ENCODE measurements at regions not wholly inside any gene's neighbourhood (a gene's known extent, or its start where the extent isn't known, plus 50 kb on each side); places are given as distances from the start of the nearest gene placed in this dataset.
"Not testable (repeated sequence)": the region's sequence is repeated elsewhere in the genome, so short reads cannot be mapped to it uniquely, and the experiment has no call there.

DNA sequence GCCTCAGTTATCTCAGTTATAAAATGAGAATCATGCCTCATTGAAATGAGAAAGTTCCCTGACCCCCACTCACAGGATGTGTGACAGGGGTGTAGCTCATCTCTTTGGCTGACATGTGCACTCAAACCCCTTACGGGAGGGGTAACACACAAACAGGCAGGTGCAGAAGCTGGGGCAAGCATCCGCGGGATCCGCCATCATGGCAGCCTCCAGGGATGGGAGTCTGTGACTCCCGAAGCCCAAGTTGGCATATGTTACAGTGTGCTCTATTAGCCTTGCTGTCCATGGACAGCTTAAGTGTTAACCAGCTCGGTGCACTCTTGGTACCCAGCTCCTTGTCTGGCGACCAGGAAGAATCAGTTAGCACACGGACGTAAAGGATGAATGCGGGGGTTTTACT is 822.7 kb upstream of the SEMA6D start:
- DNase-seq = no peak

GRCh38 chr15:46897266-46897665 is 820.0 kb upstream of the SEMA6D start:
- DNase-seq = no peak

DNA sequence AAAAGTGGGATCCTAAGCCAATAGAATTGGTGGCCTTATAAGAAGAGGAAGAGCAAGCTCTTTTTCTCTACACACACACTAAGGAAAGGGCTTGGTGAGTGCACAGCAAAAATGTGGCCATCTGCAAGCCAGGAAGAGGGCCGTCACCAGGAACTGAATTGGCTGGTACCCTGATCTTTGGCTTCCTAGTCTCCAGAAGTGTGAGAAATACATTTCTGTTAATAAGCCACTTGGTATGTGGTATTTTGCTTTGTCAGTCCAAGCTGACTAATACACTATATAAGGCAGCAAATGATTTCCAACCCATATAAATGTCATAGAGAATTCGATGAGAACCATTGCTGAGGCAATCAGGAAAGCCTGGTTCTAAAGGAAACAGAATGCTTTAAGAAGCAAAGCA is 816.3 kb upstream of the SEMA6D start:
- no peak for DNase-seq

DNA sequence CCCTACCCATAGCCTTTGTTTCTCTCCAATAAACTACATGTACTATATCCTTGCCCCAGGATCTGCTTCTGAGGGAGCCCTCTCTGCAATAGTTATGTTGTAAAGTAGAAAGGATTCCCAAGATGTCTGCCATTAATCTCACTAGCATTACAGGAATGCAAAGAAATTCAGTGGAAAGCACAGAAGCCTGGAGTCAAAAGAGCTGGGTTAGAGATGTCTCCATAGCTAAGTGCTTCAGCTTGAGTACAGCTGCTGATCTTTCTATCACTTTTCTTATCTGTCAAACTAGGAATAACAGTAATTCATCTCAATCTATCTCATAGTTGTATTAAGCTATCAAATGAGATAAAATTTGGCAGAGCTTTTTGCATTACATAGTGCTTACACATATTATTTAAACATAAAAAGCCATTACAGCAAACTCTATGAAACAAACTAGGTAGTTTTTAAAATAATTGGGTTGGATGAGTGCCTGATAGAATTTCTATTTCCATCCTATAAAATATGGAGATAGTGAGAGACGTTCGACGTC is 799.5 kb upstream of the SEMA6D start:
- DNase-seq = no peak

DNA sequence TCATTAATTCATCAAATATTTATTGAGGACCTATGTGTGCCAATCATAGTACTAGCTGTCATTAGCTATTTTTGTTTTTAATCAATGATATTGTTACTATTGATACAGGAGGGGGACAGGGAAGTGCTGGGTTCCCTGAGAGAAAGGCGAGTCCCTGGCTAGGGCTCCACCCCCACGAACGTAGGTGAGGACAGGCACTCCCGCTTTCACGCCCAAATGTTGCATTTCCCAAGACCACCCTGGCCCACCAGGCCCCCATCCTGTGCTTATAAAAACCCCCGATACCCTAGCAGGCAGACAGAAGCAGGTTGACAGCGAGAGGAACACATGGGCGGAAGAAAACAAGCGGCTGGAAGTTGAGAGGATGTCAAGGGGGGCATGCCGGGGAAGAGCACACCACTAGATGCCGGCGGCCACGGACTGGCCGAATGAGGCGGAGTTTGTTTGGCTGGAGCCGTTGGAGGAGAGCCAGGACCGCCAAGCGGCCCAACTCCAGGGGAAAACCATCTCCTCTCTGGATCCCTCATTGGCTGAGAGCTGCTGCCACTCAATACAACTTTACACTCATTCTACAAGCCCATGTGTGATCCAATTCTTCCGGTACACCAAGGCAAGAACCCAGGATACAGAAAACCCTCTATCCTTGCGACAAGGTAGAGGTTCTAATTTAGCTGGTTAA is 798.7 kb upstream of the SEMA6D start:
- DNase-seq = no peak

DNA sequence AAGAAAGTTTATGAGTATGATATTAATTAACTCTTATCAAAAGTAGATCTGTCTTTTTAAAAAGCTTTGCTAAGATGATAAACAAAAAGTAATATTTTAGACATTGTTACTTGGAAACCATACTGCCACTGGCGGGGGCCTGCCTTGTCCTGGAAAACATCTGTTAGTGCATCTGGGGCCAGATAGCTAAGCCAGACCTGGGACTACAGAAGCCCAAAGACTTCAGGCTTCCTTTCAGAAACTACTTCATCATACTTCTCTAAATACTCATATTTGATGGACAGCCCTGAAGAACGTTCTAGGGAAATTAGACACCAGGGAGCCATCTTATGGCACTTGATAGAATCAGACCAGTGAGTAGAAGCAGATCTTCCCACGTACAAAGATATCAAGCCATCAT is 795.4 kb upstream of the SEMA6D start:
- DNase-seq = no peak

- no peak for DNase-seq
Measured at GRCh38 chr15:46930426-46930825, 786.9 kb upstream of the SEMA6D start.

DNA sequence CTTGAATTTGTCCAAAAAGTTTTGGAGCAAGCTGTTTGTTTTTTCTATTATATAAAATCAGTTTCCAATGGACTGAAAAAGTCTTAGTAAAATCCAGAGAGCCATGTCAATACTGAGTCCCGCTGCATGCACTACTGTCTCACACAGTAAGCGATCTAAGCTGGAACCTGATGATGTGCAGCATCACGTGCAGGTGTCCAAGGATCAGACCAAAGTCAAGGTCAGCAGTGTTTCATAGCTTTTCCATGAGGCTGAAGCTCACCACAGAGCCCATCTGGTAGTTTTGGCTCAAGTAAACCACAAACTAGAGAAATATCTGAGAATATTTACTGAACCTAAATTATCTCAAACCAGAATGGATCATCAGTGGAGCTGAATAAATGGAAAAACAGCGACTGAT is 784.0 kb upstream of the SEMA6D start:
- DNase-seq = no peak

- DNase-seq = no peak
Measured at GRCh38 chr15:46934851-46935250, 782.5 kb upstream of the SEMA6D start.

- no peak for DNase-seq
Measured at GRCh38 chr15:46938169-46938568, 779.1 kb upstream of the SEMA6D start.

DNA sequence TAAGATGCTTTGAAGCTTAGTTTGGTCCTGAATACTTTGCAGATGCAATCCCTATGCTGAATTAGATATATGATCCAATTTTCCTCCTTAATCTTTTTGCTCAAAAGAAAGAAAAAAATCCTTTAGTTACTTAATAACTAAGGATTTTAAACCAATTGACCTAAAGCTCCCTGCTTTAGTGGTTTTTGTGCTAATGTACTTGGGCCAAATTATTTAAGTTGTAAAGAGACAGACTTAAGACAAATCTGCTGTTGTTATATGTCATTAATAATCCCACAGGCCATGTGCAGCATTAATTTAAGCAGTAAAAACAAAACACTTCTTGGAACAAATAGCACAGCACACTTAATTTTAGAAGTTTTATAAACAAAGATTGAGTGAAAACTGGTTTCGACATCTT is 776.1 kb upstream of the SEMA6D start:
- no peak for DNase-seq

GRCh38 chr15:46946953-46947352 is 770.4 kb upstream of the SEMA6D start:
- no peak for DNase-seq

DNA sequence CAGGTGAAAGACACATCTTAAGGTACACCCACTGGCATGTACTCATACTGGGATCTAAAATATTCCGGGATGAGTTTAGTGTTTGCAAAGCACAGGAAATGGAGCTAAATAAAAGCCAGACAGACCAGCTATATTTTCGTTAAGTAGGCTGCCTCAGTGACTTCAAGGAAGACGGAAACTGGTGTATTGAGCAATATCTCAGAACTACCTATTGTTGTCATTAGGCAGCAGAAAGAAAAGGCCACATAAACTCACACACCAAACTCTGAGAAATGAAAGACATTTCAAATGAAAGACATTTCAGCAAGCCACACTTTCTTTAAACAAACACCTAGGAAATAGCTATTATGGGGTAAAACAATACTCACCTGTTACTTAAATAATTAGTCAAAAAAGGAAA is 761.7 kb upstream of the SEMA6D start:
- no peak for DNase-seq

DNA sequence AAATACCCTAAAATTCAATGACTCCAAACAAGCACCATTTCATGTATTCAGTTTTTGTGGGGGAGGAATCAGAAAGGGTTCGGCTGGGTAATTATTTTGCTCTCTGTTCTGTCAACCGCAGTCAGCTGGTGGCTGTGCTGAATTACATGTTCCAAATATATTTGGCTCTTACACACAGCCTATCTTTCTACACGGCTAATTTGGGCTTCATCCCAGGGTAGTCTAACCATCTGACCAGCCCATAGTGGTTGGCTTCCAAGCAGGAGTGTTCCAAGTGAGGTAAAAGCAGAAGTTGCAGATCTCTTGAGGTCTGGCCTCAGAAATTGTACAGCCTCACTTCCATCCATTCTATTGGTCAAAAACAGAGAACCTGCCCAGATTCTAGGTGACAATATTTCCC is 760.8 kb upstream of the SEMA6D start:
- DNase-seq = no peak

GRCh38 chr15:46956881-46957280 is 760.4 kb upstream of the SEMA6D start:
- DNase-seq = no peak

DNA sequence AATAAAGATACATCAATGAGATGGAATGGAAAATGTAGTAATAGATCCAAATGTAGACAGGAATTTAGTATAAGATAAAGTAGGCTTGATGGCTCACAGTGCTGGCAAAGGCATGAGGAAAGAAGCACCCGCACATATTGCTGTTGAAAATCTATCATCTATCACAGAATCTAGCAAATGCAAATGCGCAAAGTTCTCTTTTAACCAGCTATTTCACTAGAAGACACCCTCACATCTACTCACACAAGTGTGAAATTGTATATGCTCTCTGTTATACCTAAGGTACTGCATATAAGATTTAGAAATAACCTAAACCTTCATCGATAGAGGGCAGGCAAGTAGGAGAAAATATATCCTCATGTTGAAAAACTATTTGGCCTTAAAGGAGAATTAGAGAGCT is 756.7 kb upstream of the SEMA6D start:
- DNase-seq = no peak

DNA sequence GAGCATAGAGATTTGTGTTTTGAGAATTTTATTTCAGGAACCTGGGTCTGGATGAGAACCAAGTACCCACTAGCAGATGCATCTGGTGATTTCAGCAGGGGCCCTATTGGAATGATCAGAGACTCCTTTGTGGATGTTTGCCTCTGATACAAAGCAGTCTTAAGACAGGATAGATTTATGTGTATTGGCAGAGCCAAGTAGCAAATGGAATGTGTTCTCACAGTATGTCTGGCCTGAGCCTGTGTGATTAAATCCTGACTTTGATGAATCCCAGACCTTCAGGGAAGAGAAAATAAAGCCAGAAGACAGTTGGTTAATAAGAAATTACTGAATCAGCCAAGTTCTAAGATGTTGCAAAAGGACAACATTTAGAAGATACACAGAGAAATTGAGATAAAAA is 755.5 kb upstream of the SEMA6D start:
- no peak for DNase-seq

DNA sequence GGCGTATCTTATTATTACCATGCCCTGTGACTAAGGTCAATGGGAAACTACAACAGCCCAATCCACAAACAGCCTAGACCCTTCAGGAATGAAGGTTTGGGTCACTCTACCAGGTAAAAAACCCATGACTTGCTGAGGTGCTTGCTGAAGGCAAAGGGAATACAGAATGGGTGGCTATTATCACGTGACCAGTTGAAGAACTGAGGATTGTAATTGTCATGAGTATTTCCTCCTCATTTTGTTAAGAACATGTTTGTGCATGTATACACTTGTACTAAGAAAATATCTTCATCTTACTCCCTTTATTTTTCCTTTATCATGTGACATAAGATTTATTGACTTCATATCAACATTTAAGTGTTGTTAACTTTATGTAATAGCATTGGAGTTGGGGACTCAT is 729.2 kb upstream of the SEMA6D start:
- not testable (repeated sequence) for DNase-seq

DNA sequence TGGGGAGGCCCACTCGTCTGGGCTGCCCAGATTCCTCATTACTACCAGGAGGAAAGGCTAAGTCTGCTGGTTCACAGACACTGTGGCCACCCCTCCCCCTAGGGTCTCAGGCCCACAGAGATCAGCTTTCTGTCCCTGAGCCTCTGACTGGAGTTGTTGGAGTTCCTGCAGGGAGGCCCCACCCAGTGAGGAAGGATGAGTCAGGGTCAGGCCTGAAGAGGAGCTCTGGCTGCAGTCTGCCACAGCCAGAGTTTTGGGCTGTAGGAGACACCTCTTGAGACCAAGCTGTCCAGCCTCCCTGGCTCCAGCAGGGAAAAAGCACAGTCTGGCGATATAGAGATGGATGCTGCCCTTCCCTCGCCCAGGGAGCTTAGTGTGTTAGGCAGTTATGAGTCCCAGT is 720.9 kb upstream of the SEMA6D start:
- DNase-seq = no peak

DNA sequence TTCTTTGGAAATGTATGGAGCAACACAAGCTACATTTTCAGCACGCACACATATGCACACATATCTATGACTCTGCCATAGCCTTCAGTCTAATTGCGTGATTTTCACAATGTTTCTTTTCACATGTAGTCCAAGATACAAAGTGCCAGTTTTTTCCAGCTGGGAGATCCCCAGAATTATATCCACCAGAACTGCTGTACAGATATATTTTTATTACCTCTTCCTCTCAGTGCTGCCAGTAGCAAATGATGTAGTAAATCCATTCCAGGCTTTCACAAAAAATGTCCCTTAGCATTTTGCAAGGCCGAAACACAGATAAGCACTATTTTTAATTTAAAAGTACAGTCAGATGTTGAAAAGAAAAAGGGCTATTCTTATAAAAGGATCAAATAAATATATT is 719.8 kb upstream of the SEMA6D start:
- no peak for DNase-seq

GRCh38 chr15:47003568-47003967 is 713.7 kb upstream of the SEMA6D start:
- DNase-seq = no peak

DNA sequence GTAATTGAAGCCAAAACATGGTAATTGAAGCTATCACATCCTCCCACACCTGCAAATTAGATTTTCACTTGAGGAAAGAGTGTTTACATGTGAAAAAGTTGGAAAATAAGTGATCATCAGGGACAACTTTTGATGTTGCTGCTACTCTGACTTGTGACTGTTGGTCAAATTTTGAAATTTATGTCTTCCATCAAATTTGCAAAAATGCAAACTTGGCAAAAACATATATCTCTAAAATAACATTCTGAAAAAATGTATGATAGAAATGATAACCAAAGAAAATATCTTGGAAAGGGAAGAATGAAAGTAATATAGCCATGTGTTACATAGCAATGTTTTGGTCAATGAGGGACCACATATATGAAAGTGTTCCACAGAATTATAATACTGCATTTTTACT is 703.9 kb upstream of the SEMA6D start:
- no peak for DNase-seq

DNA sequence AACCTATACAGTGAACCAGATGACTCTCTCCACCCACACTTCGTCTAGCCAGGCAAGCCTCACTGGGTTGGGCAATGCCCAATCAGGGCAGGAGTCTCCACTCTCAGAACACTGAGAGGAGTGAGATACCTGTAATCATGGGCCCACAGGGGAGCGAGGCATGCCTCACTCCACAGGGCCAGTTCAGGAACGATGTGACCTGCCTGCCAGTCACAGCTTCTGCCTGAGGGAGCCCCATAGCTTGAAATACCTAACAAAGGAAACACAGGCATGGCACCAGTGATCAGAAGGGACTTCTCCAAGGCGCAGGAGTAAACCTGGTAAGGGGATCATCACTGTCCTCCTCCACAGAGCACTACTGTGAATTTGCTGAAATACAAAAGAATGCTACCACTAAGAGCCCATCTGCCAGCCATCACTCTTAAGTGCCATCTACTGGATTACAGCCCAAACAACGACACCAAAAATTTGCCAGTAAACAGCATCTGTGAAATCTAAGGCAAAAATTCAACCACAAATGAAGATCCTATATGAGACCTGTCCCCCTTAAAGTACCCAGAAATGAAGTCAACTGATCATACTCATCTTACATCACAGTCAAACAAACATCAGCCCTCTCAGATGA is 689.9 kb upstream of the SEMA6D start:
- DNase-seq = no peak

GRCh38 chr15:47035475-47036406 is 681.6 kb upstream of the SEMA6D start:
- no peak for DNase-seq
